MM.1S (cell line): ENCODE measurements at regions not wholly inside any gene's neighbourhood (a gene's known extent, or its start where the extent isn't known, plus 50 kb on each side); places are given as distances from the start of the nearest gene placed in this dataset.

Experiments
- CTCF ChIP-seq: fragments of 300-600 bp; sonication (generic); IDR thresholded peaks from 2 replicates; pipeline ENCODE4 v1.5.1; 2016; ENCODE audit warnings: antibody characterized with exemption, low read length, mixed read lengths
- EZH2 ChIP-seq: fragments of 300-600 bp; sonication (generic); optimal IDR thresholded peaks from 2 replicates; pipeline ENCODE3; 2017; ENCODE audit warnings: low read depth, mild to moderate bottlenecking, antibody characterized with exemption, low read length, mixed read lengths
- EZH2phosphoT487 ChIP-seq: fragments of 300-600 bp; sonication (generic); IDR thresholded peaks from 2 replicates; pipeline ENCODE4 v1.6.1; 2018; ENCODE audit warnings: antibody characterized with exemption, low read length

- no peak for TF ChIP-seq CTCF
- TF ChIP-seq EZH2 = no peak
- no peak for TF ChIP-seq EZH2phosphoT487
These were observed 427.8 kb upstream of the MCTP2 start for GRCh38 chr15:93803421-93804152.
